Activated CD4-positive, alpha-beta T cell treated with anti-CD3 and anti-CD28 coated beads for 4 hours (primary cell): ENCODE measurements at regions not wholly inside any gene's neighbourhood (a gene's known extent, or its start where the extent isn't known, plus 50 kb on each side); places are given as distances from the start of the nearest gene placed in this dataset.

Source experiments
- DNase-seq, 2 donors: peaks; one replicate each; pipeline ENCODE4 v3.0.0-alpha.2; 2020

DNA sequence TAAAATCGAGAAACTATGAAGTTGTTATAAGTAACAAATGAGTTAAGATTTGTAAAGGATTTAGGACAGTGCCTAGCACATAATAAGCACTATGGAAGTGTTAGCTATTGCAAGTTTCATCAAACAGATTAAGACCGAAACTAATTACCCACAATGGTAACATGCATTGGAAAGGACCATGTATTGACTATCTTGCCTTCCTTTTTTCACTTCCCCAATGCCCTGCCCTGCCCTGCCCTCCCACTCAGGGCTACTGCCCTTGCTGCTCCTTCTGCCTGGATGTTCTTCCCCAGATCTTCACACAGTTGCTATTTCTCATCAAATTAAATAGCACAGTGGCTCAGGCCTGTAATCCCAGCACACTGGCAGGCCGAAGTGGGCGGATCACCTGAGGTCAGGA lies 202.1 kb upstream of the PSMD7 start:
- DNase-seq = no peak

- DNase-seq = no peak
Observed at GRCh38 chr16:74092336-74092735, 204.3 kb upstream of the PSMD7 start.

GRCh38 chr16:74090871-74091270 lies 205.7 kb upstream of the PSMD7 start:
- no peak for DNase-seq

GRCh38 chr16:74083541-74083940 lies 213.1 kb upstream of the PSMD7 start:
- no peak for DNase-seq

DNA sequence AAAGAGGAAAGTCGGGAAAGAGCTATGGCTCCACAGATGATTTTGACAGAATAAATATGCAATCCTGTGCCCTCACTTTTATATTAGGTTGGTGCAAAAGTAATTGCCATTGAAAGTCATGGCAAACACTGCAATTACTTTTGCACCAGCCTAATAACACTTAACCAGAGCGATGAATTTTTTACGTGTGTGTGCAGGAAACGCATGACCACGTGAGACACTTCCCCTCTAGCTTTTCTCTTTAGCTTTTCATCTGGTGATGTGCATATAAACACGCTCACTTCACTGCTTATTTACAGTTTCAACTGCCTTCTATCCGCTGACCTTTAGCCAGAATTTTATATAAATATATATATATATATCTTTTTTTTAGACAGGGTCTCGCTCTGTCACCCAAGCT lies 216.3 kb upstream of the PSMD7 start:
- DNase-seq = no peak

- DNase-seq = no peak
Observed at GRCh38 chr16:74079232-74079586, 217.4 kb upstream of the PSMD7 start.

GRCh38 chr16:74078511-74079231 lies 217.9 kb upstream of the PSMD7 start:
- no peak for DNase-seq

DNA sequence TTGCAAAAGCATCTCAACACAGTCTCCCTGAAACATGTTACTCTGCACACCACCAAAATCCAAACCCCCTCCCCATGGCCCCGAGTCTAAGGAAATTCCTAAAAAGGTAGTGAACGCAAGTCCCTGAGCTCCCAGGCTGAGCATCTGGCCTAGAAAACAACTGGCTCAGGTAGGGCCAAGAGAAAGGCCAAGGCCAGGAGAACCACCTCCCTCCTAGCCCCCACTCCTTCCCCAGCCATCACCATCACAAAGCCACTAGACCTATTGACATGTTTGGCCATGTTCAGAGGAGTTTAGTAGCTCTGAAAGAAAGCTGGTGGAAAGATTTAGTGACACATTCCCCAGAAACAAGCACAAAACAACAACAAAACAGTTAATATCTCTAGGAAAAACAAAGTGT lies 220.0 kb upstream of the PSMD7 start:
- DNase-seq = no peak

DNA sequence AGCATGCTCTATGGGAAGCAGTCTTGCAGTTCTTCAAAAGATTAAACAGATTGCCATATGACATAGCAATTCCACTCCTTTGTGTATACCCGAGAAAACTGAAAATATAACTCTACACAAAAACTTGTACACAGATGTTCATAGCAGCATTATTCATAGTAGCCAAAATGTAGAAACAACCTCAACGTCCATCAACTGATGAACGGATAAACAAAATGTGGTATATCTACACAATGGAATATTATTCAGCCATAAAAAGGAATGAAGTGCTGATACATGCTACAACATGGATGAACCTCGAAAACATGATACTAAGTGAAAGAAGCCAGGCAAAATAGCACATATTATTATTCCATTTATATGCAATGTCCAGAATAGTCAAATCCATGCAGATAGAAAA lies 221.2 kb upstream of the PSMD7 start:
- no peak for DNase-seq

GRCh38 chr16:74073456-74073855 lies 223.2 kb upstream of the PSMD7 start:
- no peak for DNase-seq

GRCh38 chr16:74071996-74072535 lies 224.5 kb upstream of the PSMD7 start:
- DNase-seq = no peak

- no peak for DNase-seq
Observed at GRCh38 chr16:74070237-74070636, 226.4 kb upstream of the PSMD7 start.

GRCh38 chr16:74064120-74064735 lies 232.4 kb upstream of the PSMD7 start:
- no peak for DNase-seq

DNA sequence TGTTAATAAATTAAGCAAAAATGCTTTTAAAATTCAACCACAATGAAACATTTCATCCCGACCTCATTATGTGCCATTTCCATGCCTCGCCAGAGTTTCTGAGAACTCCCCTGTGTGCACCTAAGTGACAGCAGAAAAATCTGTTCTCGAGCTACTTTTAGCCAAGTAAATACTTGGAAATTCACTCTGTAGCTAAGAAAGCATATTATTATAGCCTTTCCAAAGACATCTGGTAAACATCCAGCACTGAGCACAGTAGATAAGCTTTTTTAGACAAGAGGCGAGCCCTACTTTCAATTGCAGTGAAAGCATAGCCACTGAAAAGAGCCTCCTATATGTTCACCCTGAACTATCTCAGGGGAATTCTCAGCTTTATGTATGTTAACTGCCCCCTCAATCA lies 242.8 kb upstream of the PSMD7 start:
- no peak for DNase-seq

DNA sequence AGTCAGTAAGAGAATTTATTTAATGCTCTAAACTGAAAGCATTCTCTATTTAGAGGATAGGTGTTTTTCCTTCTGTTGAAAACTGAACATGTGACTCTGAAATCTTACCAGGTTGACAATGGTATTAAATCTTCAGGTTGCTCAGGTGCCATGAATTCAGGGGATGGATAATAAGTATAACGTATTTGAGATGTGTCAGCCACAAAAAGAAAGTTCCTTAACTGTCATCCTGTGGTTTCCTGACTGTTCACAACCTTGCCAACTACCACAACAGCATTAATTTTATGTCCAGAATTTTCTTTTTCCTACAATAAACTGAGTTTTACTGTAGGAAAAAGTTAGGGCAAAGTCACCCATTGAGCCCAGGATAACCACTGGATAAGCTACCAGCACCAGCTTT lies 243.3 kb upstream of the PSMD7 start:
- DNase-seq = no peak

GRCh38 chr16:74052016-74052415 lies 244.6 kb upstream of the PSMD7 start:
- no peak for DNase-seq

DNA sequence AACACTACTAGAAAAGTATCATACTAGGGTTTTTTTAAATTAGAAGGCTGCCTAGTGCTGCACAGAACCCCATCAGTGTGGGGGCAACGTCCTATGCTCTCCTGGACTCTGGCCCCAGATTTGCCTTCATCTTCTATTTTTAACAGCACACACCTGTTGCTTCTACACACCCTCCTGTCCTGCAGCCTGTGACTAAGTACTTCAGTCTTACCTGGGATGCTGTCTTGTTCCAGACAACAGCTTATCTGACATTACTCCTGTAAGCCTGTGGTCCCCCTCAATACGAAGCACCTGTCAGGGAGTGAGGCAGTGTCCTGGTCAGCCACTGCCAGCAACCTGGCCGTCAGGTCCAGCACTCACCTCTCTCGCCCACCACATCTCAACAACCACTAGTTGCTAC lies 247.6 kb upstream of the PSMD7 start:
- DNase-seq = no peak

GRCh38 chr16:74046524-74046923 lies 250.1 kb upstream of the PSMD7 start:
- DNase-seq = no peak

DNA sequence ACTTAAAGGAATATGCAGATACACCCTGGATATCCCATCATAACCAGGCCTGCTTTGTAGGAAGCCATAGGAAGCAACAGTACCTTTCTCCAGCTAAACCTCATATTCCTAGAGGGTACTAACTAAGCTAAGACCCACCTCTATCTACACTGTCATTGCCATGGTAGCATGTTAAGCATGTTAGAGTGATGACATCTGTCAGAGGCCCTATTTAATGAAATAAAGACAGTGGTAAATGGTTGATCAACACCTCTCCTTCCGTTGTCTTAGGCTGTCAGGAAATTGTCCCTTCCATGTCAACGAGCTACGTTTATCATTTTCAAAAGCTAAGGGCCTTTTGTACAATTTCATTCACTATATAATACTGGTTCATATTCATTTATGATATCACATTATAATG lies 251.1 kb upstream of the PSMD7 start:
- no peak for DNase-seq

DNA sequence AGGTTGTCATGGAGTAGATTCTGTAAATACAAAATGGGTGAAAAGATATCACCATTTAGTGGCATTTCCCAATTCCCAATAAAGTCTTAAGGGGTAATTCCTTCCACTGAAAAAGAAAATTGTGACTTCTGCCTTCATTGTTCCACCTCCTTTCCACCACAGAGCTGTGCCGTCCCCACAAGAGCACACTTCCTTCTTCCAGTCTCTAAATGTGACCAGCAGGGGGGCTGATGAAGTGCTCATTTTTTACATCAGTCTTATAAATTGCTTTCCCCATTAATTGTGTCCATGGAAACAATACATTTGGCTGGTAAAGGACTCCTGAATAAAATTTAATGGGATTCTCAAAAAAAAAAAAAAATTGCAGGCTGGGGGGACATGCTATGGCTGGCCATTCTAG lies 260.8 kb upstream of the PSMD7 start:
- DNase-seq = no peak

GRCh38 chr16:74034862-74035261 lies 261.8 kb upstream of the PSMD7 start:
- DNase-seq = no peak

GRCh38 chr16:74034200-74034599 lies 262.4 kb upstream of the PSMD7 start:
- DNase-seq = no peak

DNA sequence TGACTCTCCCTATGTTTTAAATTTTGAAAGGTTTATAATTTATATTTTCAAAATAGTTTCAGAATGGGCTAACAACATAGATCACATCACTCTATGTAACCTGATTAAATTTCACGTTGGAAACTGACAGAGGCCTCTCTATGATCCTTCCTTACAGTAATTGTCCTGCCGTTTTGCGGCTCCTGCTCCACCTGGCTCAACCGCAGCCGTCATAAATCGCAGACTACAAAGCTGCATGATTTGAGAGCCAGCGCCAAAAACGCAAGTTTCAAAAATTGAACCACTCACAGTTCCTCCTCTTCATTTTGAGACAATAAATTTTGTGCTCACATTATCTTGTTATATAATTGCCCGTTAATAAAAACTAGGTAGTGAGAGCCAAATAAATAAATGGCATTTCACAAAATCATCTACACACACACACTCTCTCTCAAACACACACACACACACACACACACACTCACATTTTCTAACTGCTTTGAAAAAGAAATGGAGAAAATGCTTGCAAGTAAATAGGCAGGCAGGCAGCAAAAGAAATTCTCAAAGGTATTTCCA lies 263.1 kb upstream of the PSMD7 start:
- no peak for DNase-seq

GRCh38 chr16:74031551-74031950 lies 265.1 kb upstream of the PSMD7 start:
- DNase-seq = no peak
